GM12873 (cell line): ENCODE measurements at regions not wholly inside any gene's neighbourhood (a gene's known extent, or its start where the extent isn't known, plus 50 kb on each side); places are given as distances from the start of the nearest gene placed in this dataset.

ENCODE experiments used
- TF ChIP-seq, protein P1 (sequence below): IDR thresholded peaks from 2 replicates; pipeline ENCODE4 v1.5.1; 2012; ENCODE audit warnings: low read depth, mild to moderate bottlenecking, moderate library complexity, low read length, control low read depth; ENCODE audit not compliant: insufficient read depth; ENCODE audit errors: missing control alignments

DNA sequence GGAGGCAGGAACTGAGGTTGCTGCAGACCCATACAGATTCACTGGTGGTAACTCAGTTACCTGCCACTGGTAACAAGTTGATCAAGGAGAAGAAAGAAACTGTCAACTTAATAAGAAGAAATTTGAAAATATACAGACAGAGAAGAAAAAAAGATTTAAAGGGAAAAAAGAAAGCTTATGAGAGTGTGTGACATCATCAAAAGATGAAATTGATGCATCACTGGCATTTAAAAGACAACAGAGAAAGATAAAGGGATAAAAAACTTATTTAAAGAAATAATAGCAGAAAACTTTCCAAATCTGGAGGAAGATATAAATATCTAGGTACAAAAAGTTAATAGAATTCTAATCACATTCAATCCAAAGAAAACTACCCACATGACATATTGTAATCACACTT lies 1003.2 kb downstream of the TDRD15 start:
- TF ChIP-seq, protein P1, sequence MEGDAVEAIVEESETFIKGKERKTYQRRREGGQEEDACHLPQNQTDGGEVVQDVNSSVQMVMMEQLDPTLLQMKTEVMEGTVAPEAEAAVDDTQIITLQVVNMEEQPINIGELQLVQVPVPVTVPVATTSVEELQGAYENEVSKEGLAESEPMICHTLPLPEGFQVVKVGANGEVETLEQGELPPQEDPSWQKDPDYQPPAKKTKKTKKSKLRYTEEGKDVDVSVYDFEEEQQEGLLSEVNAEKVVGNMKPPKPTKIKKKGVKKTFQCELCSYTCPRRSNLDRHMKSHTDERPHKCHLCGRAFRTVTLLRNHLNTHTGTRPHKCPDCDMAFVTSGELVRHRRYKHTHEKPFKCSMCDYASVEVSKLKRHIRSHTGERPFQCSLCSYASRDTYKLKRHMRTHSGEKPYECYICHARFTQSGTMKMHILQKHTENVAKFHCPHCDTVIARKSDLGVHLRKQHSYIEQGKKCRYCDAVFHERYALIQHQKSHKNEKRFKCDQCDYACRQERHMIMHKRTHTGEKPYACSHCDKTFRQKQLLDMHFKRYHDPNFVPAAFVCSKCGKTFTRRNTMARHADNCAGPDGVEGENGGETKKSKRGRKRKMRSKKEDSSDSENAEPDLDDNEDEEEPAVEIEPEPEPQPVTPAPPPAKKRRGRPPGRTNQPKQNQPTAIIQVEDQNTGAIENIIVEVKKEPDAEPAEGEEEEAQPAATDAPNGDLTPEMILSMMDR: no peak

DNA sequence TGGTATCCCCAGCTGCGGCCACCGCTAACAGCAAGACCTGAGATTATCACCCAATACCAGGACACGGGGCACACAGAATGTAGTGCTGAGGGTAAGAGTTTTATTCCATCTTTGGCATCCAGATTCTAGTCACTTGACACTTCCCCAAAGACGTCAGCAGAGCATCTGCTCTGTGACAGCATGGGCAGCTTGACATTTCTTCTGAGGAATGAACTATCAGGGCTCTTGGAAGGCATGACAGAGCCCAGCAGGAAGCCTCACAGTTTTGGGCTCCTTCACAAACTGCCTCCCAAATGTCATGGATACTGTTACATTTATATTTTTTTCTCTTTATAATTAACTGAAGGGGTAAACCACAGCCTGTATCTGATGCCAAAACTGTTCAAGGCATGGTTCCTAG lies 1010.7 kb downstream of the TDRD15 start:
- TF ChIP-seq, protein P1: no peak

DNA sequence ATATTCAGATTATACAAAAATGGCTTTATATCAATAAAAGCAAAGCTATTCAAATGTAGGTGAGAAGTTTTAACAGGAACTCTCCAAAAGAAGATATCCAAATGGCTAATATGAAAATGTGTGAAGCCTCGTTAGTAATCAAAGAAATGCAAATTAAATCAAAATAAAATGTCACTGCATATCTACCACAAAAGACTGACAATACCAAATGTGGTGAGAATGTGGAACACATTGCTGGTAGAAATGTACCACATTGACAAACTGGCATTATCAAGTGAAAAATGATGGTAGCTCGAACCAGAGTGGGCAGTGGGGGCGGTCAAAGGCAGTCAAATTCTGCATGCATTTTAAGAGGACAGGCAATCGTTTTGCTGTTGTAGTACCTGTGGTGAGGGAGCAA lies 1012.7 kb downstream of the TDRD15 start:
- TF ChIP-seq, protein P1: no peak

DNA sequence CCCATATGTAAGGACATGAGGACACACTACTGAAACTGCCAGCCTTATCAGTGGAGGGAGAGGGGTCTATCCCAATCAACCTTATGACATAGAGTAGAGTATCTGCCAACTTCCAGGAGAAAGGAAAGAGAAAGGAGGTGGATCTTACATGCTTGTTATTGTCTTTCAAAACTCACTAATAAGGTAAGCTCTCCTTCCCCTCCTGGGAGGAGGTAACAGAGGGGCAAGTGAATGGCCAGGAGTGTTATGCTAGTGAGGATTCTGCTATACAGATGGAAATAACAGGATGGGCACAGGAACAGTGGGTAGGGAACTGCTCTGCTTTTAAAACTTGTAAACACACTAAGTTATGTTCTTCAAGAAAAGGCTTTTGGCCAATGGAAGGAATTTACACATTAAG lies 1020.1 kb downstream of the TDRD15 start:
- TF ChIP-seq, protein P1: no peak

DNA sequence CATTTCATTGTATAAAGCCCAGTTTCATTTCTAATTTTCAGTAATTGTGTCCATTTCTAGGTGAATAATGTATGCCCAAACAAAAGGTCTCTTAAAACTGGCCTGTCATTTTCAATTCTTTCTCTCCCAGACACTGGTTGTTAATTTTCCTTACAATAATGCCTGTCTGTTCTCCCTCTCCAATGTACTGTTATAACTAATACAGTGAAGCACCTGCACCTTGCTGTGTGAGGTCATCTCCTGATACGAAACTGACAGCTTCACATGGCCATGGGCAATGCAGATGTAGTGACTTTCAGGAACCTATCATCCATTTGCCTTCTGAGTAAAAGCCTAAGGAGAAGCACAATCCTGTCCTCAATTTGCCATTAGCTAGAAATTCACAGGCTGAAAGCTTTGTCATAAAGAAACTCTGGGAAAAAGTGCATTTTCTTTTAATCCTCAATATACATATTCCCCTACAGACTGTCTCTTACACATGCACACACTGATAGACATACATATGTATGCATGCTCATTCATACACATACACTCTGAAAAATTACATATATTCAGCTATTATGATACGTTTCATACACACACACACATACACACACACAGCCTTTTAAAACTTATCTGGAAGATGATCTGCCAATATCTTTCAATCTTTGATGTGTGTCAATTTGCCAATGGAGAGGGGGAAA lies 1030.3 kb downstream of the TDRD15 start:
- TF ChIP-seq, protein P1: no peak

DNA sequence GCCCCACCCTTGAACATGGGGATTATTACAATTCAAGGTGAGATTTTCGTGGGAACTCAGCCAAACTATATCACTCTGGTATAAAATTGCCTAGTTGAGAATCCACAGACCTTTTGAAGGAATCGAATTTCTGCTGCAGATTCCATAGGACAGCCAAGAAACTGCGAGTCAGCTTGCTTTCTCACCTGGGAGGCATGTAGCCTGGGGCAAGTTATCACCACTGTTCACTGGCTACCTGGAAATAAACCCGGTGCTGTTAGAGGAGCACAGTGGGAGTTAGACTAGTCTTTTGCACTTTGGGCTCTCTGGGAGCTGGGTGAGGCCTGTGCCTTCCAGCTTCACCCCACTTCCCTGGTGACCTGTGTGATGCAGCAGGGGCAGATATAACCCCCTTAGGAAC lies 1043.5 kb downstream of the TDRD15 start:
- TF ChIP-seq, protein P1: no peak

DNA sequence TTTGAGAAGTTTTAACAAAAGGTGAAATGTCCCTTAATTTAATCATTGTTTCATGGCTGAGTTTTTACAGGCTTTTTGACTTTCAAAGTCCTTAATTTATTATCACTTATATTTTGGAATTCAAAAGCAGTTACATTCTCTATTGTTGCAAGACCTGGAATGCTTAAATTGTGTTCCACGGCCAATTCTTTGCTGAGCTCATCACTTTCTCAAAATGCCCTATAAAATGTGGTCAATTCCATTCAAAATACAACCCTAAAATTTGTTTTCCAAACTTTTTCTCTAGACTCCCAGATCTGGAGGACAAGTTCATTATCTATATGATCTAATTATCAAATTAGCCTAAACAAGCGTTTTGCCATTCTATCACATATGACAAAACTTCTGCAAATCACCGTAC lies 1051.2 kb downstream of the TDRD15 start:
- TF ChIP-seq, protein P1: no peak
